ENCODE measurements at regions not wholly inside any gene's neighbourhood (a gene's known extent, or its start where the extent isn't known, plus 50 kb on each side); places are given as distances from the start of the nearest gene placed in this dataset.
A peak's percentile ranks its signal among the peaks of the same experiment; 100 is the strongest.

DNA sequence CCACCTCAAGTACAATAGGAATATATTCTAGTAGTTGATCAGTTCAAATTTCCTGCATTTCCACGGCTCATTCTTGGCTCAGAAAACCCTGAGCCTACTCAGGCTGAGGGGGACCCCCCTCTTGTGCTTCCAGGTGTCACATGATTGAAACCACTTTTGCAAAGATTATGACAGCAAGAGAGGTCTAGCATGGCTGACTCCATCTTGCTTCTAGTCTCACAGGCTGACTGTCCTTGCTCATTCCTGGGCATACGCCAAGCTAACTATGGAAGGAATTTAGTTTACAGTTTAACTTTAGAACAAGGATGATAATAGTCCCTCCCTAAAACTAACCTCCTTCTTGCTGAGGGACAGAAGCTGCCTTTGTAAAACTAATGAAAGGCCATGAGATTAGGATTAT is 154.1 kb downstream of the SNX18 start:
- no peak for DNase-seq

- no peak for DNase-seq
These were observed 153.6 kb downstream of the SNX18 start for GRCh38 chr5:54671111-54671531.

DNA sequence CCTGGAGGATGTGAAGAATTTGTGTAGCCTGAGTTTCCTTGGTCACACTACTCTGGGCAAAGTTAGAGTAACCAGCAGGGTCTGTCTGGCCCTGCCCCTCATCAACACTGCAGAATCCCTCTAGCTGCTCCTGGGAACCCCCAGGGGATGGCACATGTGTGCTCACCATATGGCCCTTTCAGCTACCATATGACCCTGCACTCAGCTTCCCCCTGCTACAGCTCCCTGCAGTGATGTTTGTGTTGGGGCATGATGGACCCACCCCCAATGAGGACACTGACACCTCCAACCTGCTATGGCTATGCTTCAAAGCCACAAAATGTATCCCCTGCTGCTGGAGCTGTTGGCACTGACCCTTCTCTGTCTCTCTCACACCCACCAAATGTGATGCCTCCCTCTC is 152.7 kb downstream of the SNX18 start:
- DNase-seq: no peak

DNA sequence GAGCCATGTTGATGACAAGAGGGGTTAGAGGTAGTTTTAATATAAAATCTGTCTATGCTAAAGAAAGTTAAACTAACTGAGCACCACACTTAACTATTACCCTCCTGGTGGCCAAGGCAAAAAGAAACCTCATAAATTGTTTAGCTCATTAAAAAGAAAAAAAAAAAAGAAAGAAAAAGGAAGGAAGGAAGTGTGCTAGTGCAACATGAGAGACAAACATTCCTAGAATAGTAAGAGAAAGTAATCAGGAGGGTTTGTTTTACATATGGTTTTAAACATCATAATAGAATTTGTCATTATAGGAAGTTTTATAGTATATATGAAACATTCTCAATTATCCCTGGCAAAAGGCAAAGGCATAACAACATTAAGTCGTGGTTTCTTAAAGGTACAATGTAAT is 152.3 kb downstream of the SNX18 start:
- DNase-seq: no peak

GRCh38 chr5:54669285-54669684 is 151.7 kb downstream of the SNX18 start:
- DNase-seq: no peak

GRCh38 chr5:54668096-54668495 is 150.5 kb downstream of the SNX18 start:
- no peak for DNase-seq

DNA sequence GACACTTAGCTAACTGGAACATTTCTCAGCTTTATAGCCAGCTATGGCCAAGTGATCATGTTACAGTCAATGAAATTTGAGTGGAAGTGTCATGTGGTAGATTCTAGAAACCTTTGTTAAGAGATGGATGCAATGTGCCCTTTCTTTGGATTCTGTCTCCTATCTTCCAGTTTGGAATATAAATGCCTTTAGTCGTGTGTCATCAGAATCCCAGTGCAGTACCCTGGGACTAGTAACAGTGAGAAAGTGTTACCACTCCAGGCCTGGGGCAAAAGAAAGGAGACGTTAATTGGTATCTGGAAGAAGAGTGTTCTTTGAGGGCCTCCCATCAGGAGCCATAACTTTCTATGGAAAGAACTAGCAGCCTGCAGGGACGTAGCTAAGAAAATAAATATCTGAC is 149.6 kb downstream of the SNX18 start:
- DNase-seq: no peak

DNA sequence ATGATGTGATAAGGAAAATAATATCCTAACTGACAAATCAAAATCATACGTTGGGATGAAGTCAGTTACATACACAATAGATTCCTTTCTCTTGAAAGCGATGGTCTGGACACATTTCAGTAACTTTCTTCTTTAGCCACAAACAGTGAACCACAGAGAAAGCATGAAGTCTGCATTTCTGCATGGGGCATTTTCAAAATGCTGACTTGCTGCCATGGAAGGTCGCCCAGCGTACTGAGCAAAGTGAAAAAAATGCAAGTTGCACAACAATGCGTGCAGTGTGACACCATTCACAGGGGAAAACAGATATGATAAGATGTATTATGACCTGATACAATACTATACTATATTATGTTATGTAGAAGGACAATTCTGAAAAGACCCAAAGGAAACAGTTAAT is 146.3 kb downstream of the SNX18 start:
- DNase-seq: no peak

DNA sequence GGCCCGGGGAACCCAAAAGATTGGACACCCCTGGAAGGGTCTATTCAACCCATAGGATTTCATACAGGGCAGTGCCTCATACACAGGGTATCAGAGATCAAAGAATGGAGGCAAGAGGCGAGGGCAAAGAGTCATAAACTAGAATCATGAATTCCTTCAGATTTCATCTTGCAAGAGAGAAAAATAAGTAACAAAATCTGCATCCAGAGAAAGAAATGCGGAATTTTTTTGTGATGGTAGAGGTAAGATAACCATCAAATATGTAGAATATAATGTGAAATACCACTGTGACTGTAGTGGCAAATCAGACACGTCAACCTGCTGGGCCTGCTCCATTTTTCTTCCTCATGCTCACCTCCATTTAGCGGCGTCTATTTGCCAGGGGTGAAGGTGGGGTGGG is 143.6 kb downstream of the SNX18 start:
- DNase-seq: no peak

DNA sequence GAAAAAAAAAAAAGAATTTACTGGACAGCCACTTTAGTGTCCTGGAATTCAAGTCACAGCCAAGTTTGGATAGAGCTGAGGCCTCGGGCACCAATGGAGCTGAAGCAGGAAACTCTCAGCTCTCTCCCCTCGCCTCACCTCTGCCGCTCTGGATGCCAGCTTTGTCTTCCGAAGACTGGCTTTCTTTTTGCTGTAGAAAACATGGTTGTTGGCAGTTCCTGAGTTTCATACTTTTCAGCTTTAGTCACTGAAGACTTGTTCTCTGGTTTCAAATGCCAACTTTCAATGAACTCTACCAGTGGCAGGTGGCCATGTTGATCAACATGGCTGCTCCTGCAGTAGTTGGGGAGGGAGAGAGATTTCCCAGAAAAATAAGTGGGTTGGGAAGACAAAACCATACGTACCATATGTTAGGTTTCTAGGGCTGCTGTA is 142.2 kb downstream of the SNX18 start:
- no peak for DNase-seq

DNA sequence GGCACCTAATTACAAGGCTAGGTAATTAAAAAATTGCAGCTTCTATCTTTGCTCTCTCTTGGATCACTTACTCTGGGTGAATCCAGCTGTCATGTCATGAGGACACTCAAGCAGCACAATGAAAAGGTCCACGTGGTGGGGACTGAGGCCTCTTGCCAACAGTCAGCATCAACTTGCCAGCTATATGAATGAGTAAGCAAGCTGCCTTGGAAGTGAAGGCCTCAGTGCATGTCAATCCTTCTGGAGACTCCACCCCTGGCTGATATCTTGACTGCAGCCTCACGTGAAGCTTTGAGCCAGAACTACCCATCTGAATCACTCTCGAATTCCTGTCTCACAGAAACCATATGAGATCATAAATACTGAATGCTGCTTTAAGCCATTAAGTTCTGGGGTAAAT is 140.5 kb downstream of the SNX18 start:
- DNase-seq: no peak

DNA sequence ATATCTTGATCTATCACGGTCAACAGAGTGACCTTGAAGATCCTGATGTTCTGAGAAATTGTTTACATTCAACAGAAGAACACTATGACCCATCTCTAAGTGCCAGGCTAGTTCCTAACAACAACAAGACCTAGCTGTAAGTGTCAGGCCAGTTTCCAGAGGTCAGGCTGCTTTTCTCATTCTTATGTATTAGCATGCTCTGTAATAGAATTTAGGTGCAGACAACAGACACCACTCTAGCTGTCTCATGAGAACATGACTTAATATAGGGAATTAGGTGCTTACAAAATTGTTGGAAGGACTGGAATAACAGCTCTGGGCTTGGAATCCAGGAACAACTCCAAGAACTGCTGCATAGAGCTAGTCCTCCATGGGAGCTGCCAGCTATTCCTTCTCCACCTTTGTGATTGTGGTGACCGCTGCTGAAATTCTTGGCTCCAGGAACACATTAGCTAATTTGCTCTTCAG is 138.7 kb downstream of the SNX18 start:
- DNase-seq: no peak

DNA sequence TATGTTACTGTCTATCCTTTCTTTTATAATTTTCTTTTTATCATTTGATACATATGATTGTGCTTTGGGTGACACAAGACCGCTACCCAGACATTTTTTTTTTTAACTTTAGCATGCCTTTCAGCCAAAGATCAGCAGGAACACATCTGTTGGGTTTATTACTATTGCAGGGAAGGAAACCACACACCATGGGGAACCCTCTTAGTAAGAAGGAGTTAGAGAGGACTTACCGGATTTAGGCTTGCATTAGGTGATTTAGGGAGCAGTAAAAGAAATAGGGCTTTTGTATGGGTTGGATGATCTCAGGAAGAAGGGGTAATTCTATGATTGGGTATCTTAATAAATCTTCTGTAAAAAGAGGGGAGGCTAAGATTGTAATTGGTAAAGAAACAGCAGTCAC is 138.2 kb downstream of the SNX18 start:
- no peak for DNase-seq

- DNase-seq: no peak
These were observed 137.7 kb downstream of the SNX18 start for GRCh38 chr5:54655266-54655665.

DNA sequence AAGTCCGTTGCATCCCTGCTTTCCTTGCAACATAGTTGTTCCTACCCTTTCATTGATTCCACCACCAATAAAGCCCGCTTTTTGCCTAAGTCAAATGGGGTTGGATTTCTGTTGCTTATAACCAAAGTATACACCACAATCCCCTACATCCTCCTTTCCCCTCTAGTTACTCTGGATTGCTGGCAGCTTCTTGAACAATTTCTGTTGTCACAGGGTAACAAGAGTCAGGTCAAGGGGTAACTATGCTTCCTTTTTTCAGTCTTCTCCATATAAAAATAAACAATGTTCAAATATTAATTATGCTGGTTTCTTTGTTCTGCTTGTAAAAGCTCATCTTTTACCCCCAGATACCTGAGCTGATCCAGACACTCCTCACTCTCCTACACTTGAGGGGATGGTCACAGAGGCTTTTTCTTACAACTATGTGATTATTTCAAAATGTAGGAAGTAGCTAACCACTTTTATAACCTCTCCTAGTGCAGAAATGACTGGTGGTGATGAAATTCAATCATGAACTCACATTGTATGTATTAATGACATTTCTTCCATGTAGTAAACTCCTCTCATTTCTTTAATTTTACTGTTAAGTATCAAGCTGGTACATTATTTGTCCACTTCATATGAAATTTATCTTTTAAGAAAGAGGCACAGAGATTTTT is 136.5 kb downstream of the SNX18 start:
- DNase-seq: no peak

- no peak for DNase-seq
These were observed 134.0 kb downstream of the SNX18 start for GRCh38 chr5:54651482-54652076.

DNA sequence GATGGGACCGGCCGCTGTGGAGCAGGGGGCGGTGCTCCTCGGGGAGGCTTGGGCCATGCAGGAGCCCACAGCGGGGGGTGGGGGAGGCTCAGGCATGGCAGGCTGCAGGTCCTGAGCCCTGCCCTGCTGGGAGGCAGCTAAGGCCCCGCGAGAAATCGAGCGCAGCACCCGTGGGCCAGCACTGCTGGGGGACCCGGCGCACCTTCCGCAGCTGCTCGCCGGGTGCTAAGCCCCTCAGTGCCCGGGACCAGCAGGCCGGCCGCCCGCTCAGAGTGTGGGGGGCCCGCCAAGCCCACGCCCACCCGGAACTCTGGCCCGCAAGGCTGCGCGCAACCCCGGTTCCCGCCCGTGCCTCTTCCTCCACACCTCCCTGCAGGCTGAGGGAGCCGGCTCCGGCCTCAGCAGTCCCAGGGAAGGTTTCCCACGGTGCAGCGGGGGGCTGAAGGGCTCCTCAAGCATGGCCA is 131.5 kb downstream of the SNX18 start:
- DNase-seq: no peak

DNA sequence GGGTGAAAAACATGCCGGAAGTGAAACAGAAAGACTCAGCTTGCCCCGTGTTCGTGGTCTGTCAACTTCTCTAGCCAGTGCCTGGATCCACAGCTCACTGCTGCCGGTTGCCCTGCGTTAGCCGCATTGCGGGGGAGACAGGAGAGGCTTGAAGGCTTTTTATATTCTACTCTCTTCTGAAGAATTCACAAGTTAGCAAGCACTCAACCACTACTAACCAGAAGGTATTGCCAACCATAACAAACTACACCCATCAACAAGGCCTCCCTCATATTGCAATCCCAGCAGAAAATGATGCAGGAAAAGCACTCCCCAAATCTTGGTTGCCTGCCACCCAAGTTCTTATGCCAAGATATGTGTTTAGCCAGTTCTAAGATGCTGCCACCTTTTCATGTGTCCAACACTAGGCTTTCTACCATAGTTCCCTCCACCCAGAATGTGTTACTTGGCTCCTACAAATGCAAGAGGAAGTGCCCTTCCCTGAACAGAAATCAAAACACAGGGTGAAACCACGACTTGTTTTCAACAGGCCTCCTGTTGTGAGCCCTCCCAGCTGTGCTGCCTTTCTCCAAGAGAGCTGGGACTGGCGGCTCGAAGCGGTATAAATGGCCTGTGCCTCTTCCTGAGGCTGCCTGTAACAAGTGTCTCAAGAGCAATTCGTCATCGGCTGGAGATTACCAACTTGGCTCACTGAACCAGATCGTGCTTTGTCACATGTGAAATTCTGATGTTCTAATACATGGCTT is 129.0 kb downstream of the SNX18 start:
- DNase-seq: peak; percentile 16

- DNase-seq: no peak
These were observed 128.4 kb downstream of the SNX18 start for GRCh38 chr5:54645882-54646355.

DNA sequence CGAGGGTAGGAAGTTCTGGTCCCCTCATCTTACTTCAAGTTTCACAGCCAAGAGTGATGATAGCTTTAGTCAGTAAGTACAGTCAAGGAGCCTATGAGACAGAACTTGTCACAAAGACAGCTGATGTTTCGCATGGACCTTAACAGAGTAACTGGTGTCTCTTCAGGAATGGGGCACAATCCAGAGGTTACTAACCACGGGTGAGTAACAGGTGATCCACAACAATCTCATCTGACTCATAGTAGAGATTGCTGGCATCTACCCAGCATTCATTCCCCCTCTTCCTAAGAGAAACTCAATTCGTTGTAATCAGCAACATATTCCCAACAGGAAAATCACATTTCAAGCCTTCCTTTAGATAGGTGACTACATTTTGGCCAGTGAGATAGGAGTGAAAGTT is 126.7 kb downstream of the SNX18 start:
- no peak for DNase-seq

- DNase-seq: no peak
These were observed 126.1 kb downstream of the SNX18 start for GRCh38 chr5:54643685-54644106.

- no peak for DNase-seq
These were observed 122.1 kb downstream of the SNX18 start for GRCh38 chr5:54639621-54640020.

- no peak for DNase-seq
These were observed 120.5 kb downstream of the SNX18 start for GRCh38 chr5:54638106-54638505.

- DNase-seq: no peak
These were observed 120.1 kb downstream of the SNX18 start for GRCh38 chr5:54637654-54638053.
